WI38 (cell line): ENCODE measurements at regions not wholly inside any gene's neighbourhood (a gene's known extent, or its start where the extent isn't known, plus 50 kb on each side); places are given as distances from the start of the nearest gene placed in this dataset.
"Not testable (repeated sequence)": the region's sequence is repeated elsewhere in the genome, so short reads cannot be mapped to it uniquely, and the experiment has no call there.

Source experiments
- H3K4me3 ChIP-seq: 2 replicates; pipeline ENCODE4 v1.5.1; 2011; ENCODE audit warnings: low read depth, mild to moderate bottlenecking, control low read depth, low read length
- TF ChIP-seq, protein P1 (sequence below): IDR thresholded peaks from 2 replicates; pipeline ENCODE4 v1.5.1; 2012; ENCODE audit warnings: low read depth, mild to moderate bottlenecking, control low read depth, low read length

DNA sequence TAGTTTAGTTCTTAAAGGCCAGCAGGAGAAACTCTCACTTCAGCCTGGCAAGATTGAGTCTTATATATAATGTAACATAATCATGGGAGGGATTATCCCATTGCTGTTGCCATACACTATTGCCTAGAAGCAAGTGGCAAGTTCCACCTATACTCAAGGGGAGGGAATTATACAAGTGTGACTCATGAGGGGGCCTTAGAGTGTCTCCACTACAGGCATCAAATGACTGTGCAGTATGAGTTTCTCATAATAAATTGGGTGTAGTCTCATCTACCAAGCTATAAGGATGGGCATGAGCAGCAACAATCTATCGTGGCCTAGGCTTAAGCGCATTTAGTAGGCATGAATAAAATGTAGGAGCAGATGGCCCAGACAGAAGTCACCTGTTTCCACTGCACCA lies 89.1 kb upstream of the C1GALT1C1 start:
- TF ChIP-seq, protein P1, sequence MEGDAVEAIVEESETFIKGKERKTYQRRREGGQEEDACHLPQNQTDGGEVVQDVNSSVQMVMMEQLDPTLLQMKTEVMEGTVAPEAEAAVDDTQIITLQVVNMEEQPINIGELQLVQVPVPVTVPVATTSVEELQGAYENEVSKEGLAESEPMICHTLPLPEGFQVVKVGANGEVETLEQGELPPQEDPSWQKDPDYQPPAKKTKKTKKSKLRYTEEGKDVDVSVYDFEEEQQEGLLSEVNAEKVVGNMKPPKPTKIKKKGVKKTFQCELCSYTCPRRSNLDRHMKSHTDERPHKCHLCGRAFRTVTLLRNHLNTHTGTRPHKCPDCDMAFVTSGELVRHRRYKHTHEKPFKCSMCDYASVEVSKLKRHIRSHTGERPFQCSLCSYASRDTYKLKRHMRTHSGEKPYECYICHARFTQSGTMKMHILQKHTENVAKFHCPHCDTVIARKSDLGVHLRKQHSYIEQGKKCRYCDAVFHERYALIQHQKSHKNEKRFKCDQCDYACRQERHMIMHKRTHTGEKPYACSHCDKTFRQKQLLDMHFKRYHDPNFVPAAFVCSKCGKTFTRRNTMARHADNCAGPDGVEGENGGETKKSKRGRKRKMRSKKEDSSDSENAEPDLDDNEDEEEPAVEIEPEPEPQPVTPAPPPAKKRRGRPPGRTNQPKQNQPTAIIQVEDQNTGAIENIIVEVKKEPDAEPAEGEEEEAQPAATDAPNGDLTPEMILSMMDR: no peak
- no peak overlapping the region for H3K4me3 ChIP-seq

DNA sequence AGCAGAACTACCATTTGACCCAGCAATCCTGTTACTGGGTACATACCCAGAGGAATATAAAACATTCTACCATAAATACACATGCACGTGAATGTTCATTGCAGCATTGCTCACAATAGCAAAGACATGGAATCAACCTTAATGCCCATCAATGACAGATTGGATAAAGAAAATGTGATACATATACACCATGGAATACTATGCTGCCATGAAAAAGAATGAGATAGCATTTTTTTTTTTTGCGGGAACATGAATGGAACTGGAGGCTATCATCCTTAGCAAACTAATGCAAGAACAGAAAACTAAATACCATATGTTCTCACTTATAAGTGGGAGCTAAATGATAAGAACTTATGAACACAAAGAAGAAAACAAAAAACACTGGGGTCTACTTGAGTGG lies 72.5 kb upstream of the C1GALT1C1 start:
- not testable (repeated sequence) for H3K4me3 ChIP-seq

DNA sequence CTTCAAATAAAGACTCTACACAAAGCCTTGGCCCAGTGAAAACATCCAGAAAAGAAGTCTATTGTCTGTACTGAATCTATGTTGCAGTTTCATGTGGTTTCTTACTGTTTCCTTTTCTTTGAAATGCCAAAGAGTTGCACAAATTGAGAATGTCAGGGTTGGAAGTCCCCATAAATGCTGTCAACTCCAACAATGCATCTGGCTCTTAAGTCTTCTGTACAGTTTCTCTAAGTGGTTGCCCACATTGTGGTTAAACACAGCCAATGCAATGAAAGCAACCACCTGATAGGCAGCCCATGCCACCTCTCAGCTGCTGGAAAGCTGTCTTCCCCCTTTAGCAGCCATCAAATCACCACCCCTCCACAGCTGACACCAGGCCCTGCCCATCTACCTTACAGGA lies 67.2 kb upstream of the C1GALT1C1 start:
- TF ChIP-seq, protein P1: no peak
- no peak overlapping the region for H3K4me3 ChIP-seq

DNA sequence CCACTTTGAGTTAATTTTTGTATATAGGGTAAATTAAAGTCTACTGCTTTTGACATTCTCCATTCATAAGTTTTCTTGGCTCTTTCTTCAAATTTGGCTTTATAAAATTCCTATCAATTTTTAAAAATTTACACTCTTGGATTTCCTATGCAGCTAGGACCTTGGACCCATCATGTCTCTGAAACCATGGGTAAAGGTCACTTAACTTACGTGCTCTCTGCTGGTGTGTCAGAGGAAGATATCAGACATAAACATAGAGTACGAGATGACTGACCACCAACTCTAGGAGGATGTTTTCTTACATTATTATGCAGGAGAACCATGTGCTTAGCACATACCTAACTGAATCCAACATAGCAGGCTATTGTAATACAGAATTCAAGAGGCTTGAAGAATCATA lies 62.5 kb upstream of the C1GALT1C1 start:
- H3K4me3 ChIP-seq: no peak overlapping the region
- TF ChIP-seq, protein P1: no peak

DNA sequence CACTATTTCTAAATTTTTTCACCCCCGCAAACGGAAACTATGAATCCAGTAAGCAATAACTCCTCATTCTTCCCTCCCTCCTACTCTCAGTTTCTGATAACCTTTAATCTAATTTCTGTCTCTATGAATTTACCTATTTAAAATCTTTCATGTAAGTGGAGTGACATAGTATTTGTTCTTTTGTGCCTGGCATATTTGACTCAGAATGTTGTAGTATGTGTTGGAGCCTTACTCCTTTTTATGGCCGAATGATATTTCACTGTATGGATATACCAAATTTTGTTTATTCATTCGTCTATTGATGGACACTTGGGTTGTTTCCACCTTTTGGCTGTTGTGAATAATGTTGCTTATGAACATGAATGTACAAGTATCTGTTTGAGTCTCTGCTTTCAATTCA lies 61.1 kb upstream of the C1GALT1C1 start:
- H3K4me3 ChIP-seq: no peak overlapping the region
- TF ChIP-seq, protein P1: no peak

DNA sequence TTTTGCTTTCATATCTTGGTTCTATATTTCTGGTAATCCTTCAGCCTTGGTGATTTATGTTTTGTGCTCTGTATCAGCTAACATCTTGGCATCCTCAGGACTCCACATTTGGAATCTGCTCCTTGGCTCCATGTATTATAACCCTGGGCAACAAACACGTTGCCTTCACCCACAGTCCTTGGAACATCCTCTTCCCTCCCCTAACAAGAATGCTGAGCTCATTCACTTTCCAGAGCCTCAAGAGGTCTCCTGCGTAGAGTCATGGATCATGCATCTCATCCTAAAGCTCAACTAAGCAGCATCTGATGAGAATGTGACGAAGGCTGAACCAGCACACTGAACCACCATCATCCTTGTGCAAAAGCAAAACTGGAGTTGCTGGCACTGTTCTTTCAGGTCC lies 60.5 kb upstream of the C1GALT1C1 start:
- H3K4me3 ChIP-seq: no peak overlapping the region
- TF ChIP-seq, protein P1: no peak

DNA sequence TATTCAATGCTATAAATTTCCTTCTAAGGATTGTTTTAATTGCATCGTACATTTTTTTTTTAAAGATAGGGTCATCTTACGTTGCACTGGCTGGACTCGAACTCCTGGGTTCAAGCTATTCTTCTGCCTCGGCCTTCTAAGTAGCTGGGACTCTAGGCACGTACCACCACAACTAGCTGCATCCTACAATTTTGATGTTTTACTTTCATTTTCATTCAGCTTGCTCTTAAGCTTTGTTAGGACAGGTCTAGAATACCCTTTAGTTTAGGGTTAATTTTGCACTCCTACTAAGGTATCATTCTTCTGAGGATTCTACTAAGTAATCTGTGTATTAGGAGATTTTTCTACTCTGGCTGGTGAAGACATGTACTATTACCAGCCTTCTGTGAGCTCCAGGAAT lies 50.2 kb upstream of the C1GALT1C1 start:
- no peak overlapping the region for H3K4me3 ChIP-seq
- TF ChIP-seq, protein P1: no peak
